ENCODE measurements at regions not wholly inside any gene's neighbourhood (a gene's known extent, or its start where the extent isn't known, plus 50 kb on each side); places are given as distances from the start of the nearest gene placed in this dataset.

- Histone ChIP-seq H3K4me3 (no peak overlapping the region), H3K27me3 (no peaks in the 10 kb centered on the region), H3K27ac (no peak overlapping the region), H3K36me3 (no peaks in the 10 kb centered on the region), H3K4me1 (no peaks in the 10 kb centered on the region), H3K9me3 (no peaks in the 10 kb centered on the region)
- TF ChIP-seq POLR2A (IDR thresholded peaks at IDR 0.05) = no peak
- TF ChIP-seq, protein P1, sequence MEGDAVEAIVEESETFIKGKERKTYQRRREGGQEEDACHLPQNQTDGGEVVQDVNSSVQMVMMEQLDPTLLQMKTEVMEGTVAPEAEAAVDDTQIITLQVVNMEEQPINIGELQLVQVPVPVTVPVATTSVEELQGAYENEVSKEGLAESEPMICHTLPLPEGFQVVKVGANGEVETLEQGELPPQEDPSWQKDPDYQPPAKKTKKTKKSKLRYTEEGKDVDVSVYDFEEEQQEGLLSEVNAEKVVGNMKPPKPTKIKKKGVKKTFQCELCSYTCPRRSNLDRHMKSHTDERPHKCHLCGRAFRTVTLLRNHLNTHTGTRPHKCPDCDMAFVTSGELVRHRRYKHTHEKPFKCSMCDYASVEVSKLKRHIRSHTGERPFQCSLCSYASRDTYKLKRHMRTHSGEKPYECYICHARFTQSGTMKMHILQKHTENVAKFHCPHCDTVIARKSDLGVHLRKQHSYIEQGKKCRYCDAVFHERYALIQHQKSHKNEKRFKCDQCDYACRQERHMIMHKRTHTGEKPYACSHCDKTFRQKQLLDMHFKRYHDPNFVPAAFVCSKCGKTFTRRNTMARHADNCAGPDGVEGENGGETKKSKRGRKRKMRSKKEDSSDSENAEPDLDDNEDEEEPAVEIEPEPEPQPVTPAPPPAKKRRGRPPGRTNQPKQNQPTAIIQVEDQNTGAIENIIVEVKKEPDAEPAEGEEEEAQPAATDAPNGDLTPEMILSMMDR (IDR thresholded peaks at IDR 0.05) = no peak
- intact Hi-C loops (cut with DNase I) = no loop called here
- WGBS (ENCODE audit: insufficient coverage, low coverage, low lambda C conversion rate, missing lambda C conversion rate) = no CpG with 5 or more reads among the region's 2 CpGs
- ATAC-seq = no peak
- DNase-seq = no peak
Measured at GRCh38 chr6:56377295-56377694, 129.9 kb upstream of the COL21A1 start.

DNA sequence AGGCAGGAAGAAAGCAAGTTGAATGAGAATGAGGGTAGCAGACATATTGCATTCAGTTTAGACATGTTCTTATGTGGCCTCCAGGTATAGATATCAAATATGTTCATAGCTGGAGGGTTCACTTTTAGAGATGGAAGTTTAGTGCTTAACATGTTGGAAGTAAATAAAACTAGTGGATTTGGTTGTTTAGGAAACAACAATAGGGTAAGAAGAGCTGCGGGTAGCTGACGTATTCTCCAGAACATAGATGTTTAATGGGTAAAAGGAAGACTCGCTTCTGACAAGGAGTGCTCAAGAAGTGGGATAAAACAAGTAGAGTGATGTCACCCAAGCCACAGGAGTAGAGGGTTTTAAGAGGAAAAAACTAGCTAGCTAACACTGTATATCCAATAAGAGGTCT is 128.4 kb upstream of the COL21A1 start:
- H3K36me3 ChIP-seq = no peaks in the 10 kb centered on the region
- H3K27ac ChIP-seq = no peak overlapping the region
- no peak overlapping the region for H3K4me3 ChIP-seq
- TF ChIP-seq, protein P1 (IDR thresholded peaks at IDR 0.05) = no peak
- no peak for TF ChIP-seq POLR2A (IDR thresholded peaks at IDR 0.05)
- no peaks in the 10 kb centered on the region for H3K27me3 ChIP-seq
- H3K9me3 ChIP-seq = no peaks in the 10 kb centered on the region
- ATAC-seq = no peak
- WGBS (ENCODE audit: insufficient coverage, low coverage, low lambda C conversion rate, missing lambda C conversion rate) = 88% methylated on average over 2 of the region's 3 CpGs
- peaks cover 0 to 7% (median 2%) of the 10 kb centered on the region in 4 donors for H3K4me1 ChIP-seq
- DNase-seq = no peak
- intact Hi-C loops (cut with DNase I) = no loop called here

DNA sequence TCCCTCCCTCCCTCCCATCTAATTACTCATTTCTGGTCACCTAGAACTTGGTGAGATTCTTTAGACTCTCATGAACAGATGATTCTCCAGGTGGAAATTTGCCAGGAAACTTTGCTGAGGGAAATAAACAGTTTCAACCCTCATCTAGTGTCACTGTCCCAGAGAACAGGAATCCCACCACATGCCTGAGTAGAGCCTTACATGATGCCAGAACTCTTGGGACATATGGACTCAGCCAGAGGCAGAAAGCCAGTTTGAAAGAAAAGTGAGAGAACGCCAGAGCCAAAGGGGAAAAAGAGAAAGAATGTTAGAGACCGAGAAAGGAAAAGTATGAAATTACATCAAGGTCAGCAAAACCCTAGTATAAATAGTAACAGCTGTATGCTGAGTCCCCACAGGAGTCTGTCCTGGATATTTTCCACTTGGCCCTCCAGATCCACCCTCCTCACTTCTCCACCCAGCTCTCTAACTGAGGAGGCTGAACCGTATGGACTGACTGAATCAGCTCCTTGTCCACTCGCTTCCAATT is 127.5 kb upstream of the COL21A1 start:
- H3K36me3 ChIP-seq = no peaks in the 10 kb centered on the region
- 80% methylated on average over 1 of the region's 4 CpGs for WGBS (ENCODE audit: insufficient coverage, low coverage, low lambda C conversion rate, missing lambda C conversion rate)
- no peak overlapping the region for H3K4me3 ChIP-seq
- intact Hi-C loops (cut with DNase I) = no loop called here
- H3K4me1 ChIP-seq = peaks cover 0 to 16% (median 6%) of the 10 kb centered on the region in 4 donors
- no peak for DNase-seq
- TF ChIP-seq, protein P1 (IDR thresholded peaks at IDR 0.05) = no peak
- no peak for TF ChIP-seq POLR2A (IDR thresholded peaks at IDR 0.05)
- peak overlapping the region in 1 of 3 donors; percentile 18 for H3K27ac ChIP-seq
- ATAC-seq = no peak
- H3K27me3 ChIP-seq = no peaks in the 10 kb centered on the region
- no peaks in the 10 kb centered on the region for H3K9me3 ChIP-seq

DNA sequence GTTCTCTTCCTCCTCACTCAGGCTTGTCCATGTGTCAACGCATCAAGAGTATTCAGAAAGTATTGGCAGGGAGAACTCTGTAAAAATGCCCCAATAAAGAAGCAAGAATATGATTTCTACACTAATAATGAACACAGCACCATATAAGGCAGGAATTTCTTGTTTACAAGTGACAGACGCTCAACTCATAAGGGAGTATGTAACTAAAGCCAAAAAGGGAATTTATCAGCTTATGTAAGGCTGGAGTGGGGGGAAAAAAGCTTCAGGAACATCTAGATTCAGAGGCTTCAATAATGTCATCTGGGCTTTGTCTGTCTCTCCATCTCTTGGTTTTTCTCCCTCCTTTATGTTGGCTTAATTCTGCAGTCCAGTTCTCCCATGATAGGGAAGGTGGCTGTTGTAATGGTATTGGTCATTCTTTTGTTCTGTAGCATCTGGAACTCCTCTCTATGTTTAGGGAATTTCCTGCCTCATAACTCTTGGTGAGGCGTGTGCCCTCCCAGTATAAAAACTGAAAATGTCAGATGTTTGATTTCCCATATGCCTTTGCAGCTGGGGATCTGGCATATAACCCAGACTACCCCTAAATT is 125.1 kb upstream of the COL21A1 start:
- Histone ChIP-seq H3K27me3 (no peaks in the 10 kb centered on the region), H3K36me3 (no peaks in the 10 kb centered on the region), H3K27ac (peak overlapping the region in 1 of 3 donors; percentile 29), H3K9me3 (no peaks in the 10 kb centered on the region), H3K4me1 (peaks cover 0 to 18% (median 9%) of the 10 kb centered on the region in 4 donors), H3K4me3 (no peak overlapping the region)
- no peak for DNase-seq
- intact Hi-C loops (cut with DNase I) = no loop called here
- TF ChIP-seq, protein P1 (IDR thresholded peaks at IDR 0.05) = no peak
- no peak for TF ChIP-seq POLR2A (IDR thresholded peaks at IDR 0.05)
- WGBS (ENCODE audit: insufficient coverage, low coverage, low lambda C conversion rate, missing lambda C conversion rate) = 81% methylated on average over 3 of the region's 3 CpGs
- no peak for ATAC-seq

Measured in right lobe of liver (tissue), 6 donors.